GM23248 (cell line): ENCODE measurements at regions not wholly inside any gene's neighbourhood (a gene's known extent, or its start where the extent isn't known, plus 50 kb on each side); places are given as distances from the start of the nearest gene placed in this dataset.

Experiments used
- EZH2 ChIP-seq: fragments of 200-600 bp; sonication (generic); IDR thresholded peaks from 2 replicates; pipeline ENCODE4 v1.6.1; 2018; ENCODE audit warnings: antibody characterized with exemption, mild to moderate bottlenecking; ENCODE audit not compliant: insufficient read depth, poor library complexity, severe bottlenecking
- EZH2phosphoT487 ChIP-seq: fragments of 200-600 bp; sonication (generic); IDR thresholded peaks from 2 replicates; pipeline ENCODE4 v1.6.1; 2018; ENCODE audit warnings: antibody characterized with exemption, moderate library complexity, mild to moderate bottlenecking, low read depth; ENCODE audit not compliant: insufficient read depth

- no peak for TF ChIP-seq EZH2
- TF ChIP-seq EZH2phosphoT487 = no peak
Observed at GRCh38 chr15:31245756-31246155, 80.9 kb upstream of the KLF13 start.
